ENCODE measurements at regions not wholly inside any gene's neighbourhood (a gene's known extent, or its start where the extent isn't known, plus 50 kb on each side); places are given as distances from the start of the nearest gene placed in this dataset.
"Not testable (repeated sequence)": the region's sequence is repeated elsewhere in the genome, so short reads cannot be mapped to it uniquely, and the experiment has no call there.

GRCh38 chr4:156411531-156411930 is 457.9 kb upstream of the CTSO start:
- no peak for DNase-seq (ENCODE audit: low read depth)

- no peak for DNase-seq (ENCODE audit: low read depth)
Measured at GRCh38 chr4:156408749-156409148, 455.1 kb upstream of the CTSO start.

- DNase-seq (ENCODE audit: low read depth): no peak
Measured at GRCh38 chr4:156401371-156401770, 447.7 kb upstream of the CTSO start.

- no peak for DNase-seq (ENCODE audit: low read depth)
Measured at GRCh38 chr4:156396534-156396933, 442.9 kb upstream of the CTSO start.

- no peak for DNase-seq (ENCODE audit: low read depth)
Measured at GRCh38 chr4:156391325-156391653, 437.6 kb upstream of the CTSO start.

GRCh38 chr4:156390599-156391324 is 437.1 kb upstream of the CTSO start:
- DNase-seq (ENCODE audit: low read depth): no peak

GRCh38 chr4:156388826-156389225 is 435.2 kb upstream of the CTSO start:
- peak; percentile 6 for DNase-seq (ENCODE audit: low read depth)

GRCh38 chr4:156378033-156378665 is 424.5 kb upstream of the CTSO start:
- peak; percentile 57 for DNase-seq (ENCODE audit: low read depth)

- DNase-seq (ENCODE audit: low read depth): peak; percentile 37
Measured at GRCh38 chr4:156377036-156377710, 423.5 kb upstream of the CTSO start.

- DNase-seq (ENCODE audit: low read depth): no peak
Measured at GRCh38 chr4:156374894-156375293, 421.2 kb upstream of the CTSO start.

- DNase-seq (ENCODE audit: low read depth): no peak
Measured at GRCh38 chr4:156374069-156374468, 420.4 kb upstream of the CTSO start.

- DNase-seq (ENCODE audit: low read depth): not testable (repeated sequence)
Measured at GRCh38 chr4:156367502-156367901, 413.8 kb upstream of the CTSO start.

GRCh38 chr4:156362581-156362980 is 408.9 kb upstream of the CTSO start:
- no peak for DNase-seq (ENCODE audit: low read depth)

- DNase-seq (ENCODE audit: low read depth): peak; percentile 49
Measured at GRCh38 chr4:156347412-156348075, 393.9 kb upstream of the CTSO start.

GRCh38 chr4:156346959-156347385 is 393.3 kb upstream of the CTSO start:
- no peak for DNase-seq (ENCODE audit: low read depth)

GRCh38 chr4:156344397-156344796 is 390.7 kb upstream of the CTSO start:
- no peak for DNase-seq (ENCODE audit: low read depth)

GRCh38 chr4:156336511-156336910 is 382.8 kb upstream of the CTSO start:
- peak; percentile 16 for DNase-seq (ENCODE audit: low read depth)

GRCh38 chr4:156335721-156336120 is 382.1 kb upstream of the CTSO start:
- no peak for DNase-seq (ENCODE audit: low read depth)

- no peak for DNase-seq (ENCODE audit: low read depth)
Measured at GRCh38 chr4:156330436-156331031, 376.9 kb upstream of the CTSO start.

- no peak for DNase-seq (ENCODE audit: low read depth)
Measured at GRCh38 chr4:156329779-156330178, 376.1 kb upstream of the CTSO start.

- no peak for DNase-seq (ENCODE audit: low read depth)
Measured at GRCh38 chr4:156328882-156329281, 375.2 kb upstream of the CTSO start.

- DNase-seq (ENCODE audit: low read depth): no peak
Measured at GRCh38 chr4:156326246-156326645, 372.6 kb upstream of the CTSO start.
